ENCODE measurements at regions not wholly inside any gene's neighbourhood (a gene's known extent, or its start where the extent isn't known, plus 50 kb on each side); places are given as distances from the start of the nearest gene placed in this dataset.

DNA sequence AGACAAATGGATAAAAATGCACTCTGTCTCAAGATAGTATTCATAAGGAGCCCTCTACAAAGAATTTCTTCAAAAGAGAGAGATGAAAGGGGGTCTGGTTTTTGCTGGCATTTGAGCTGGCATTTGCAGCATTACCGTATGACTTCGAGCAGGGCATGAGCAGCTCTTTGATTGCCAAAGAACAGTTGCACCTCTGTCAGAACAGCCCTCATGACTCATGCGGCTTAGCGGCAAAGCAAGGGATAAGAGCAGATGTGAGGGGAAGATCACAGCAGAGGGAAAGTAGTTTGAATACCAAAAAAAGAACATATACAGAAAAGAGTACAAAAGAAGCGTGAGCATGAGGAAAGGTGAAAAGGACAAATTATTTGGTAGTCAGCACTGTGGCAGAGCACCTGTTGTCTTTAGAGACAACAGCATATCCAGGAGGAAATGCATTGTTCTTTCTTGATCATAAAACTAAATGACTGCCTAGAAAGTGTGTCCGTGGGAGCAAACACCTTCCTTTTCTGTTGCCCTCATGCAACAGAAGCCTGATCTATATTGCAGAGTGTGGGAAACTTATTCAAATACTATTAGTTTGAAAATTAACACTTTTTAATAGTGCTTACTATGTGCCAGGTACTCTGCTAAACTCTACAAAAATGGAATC is 80.5 kb upstream of the SLC24A5 start:
- DNase-seq (ENCODE audit: low read depth) = peak; percentile 70

DNA sequence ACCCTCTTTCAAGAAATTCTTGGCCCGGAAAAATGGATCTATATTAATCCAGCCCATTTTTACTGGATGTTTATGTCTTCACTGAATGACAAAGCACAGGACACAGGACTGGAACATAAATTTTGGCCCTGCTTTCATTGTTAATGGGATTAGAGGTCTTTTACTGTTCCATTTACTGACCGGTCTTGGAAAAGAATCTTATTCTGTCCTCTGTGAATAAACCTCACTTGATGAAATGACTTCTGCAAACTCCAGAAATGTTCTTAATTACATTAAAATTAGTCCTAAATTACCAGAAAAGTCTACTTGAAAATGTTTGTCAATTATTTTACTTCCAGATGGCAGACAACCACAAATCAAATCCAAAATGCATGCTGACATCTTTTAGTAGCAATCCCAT is 79.3 kb upstream of the SLC24A5 start:
- no peak for DNase-seq (ENCODE audit: low read depth)

DNA sequence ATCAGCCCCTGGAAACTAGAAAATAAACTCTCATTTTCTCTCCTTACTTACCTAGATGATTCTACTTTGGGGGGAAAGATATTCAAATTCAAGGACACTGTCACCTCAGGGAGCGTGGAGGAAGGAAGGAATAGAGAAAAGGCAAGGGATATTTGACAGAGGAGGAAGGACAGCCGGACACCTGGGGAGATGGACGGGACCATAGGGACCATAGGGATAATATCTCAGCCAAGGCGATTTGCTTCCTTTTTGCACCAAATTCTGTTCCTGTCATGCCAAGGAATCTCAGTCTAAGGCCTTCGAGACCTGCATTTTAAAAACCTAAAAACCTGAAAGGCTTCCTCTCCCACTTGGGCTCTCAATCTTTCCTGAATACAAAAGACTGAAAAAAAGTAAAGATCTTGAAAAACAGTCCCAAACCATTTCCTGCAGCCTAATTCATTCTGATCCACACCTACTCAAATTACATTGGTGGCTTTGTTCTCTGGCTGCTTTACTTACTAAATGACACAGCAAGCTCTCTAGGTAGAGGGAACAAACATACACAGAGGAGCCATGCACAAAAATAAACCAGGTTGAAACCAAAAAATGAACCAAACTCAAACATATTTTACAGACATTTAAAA is 73.9 kb upstream of the SLC24A5 start:
- no peak for DNase-seq (ENCODE audit: low read depth)

DNA sequence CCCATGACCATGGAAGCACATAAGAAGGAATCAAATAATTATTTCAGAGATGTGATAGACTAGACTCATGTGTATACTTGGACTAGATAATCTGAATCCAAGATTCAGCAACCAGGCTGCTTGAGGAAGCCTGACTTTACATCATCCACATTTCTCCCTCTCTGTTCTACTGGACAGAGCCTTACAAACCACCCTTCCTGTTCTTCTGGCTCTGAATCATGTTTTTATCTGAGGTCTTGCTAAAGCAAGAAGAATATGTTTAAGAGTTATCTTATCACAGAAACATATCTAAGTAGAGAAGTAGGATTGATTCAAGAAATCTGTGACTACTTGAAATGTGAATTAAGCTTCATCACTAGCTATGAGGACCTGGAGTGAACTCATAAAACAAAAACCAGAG is 71.1 kb upstream of the SLC24A5 start:
- no peak for DNase-seq (ENCODE audit: low read depth)

GRCh38 chr15:48052946-48053345 is 67.8 kb upstream of the SLC24A5 start:
- DNase-seq (ENCODE audit: low read depth) = peak; percentile 76

GRCh38 chr15:48058371-48058770 is 62.4 kb upstream of the SLC24A5 start:
- no peak for DNase-seq (ENCODE audit: low read depth)

GRCh38 chr15:48059791-48060190 is 61.0 kb upstream of the SLC24A5 start:
- DNase-seq (ENCODE audit: low read depth) = no peak

GRCh38 chr15:48060396-48060795 is 60.4 kb upstream of the SLC24A5 start:
- DNase-seq (ENCODE audit: low read depth) = no peak

GRCh38 chr15:48061605-48062004 is 59.2 kb upstream of the SLC24A5 start:
- DNase-seq (ENCODE audit: low read depth) = no peak

DNA sequence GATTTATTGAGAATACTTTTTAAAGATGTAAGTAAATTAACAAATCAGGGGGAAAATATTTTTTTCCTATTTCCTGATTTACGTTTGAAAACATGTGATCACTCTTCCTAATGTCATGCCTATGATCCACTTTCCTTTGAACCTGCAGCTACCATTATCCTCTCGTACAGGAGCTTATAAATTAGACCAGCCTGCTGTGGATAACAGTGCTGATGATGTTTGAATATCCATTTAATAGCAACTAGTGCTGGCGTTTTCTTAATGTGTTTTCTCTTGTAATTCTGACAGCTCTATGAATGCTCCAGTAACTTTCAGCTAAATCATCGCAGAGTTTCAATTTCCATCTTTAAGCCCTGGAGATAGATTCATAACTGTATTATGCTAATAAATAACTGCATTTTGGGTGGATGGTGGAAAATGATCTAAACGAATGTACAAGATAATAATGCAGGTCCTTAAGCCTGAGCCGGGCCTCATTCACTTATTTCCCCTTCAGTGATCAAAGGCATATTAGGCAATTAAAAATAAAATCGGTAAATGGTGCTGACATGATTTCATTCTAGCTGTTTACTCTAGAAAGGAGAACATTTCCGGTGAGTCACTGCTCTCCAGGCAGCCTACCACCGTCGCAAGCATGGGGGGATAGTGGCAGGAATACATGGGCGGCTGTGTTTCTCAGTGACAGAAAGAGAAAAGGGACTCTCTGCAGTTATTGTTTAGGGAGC is 58.5 kb upstream of the SLC24A5 start:
- DNase-seq (ENCODE audit: low read depth) = peak; percentile 56

- no peak for DNase-seq (ENCODE audit: low read depth)
These were observed 57.3 kb upstream of the SLC24A5 start for GRCh38 chr15:48063411-48063985.

GRCh38 chr15:48064421-48064820 is 56.4 kb upstream of the SLC24A5 start:
- no peak for DNase-seq (ENCODE audit: low read depth)

GRCh38 chr15:48066456-48066855 is 54.3 kb upstream of the SLC24A5 start:
- DNase-seq (ENCODE audit: low read depth) = no peak

Measured in HT1080 (cell line).